GM18861 (cell line): ENCODE measurements at regions not wholly inside any gene's neighbourhood (a gene's known extent, or its start where the extent isn't known, plus 50 kb on each side); places are given as distances from the start of the nearest gene placed in this dataset.

Source experiments
- ATAC-seq: cut with Tn5 transposase; IDR thresholded peaks from one replicate; pipeline ENCODE4 v1.9.1; 2021; ENCODE audit not compliant: unreplicated experiment

DNA sequence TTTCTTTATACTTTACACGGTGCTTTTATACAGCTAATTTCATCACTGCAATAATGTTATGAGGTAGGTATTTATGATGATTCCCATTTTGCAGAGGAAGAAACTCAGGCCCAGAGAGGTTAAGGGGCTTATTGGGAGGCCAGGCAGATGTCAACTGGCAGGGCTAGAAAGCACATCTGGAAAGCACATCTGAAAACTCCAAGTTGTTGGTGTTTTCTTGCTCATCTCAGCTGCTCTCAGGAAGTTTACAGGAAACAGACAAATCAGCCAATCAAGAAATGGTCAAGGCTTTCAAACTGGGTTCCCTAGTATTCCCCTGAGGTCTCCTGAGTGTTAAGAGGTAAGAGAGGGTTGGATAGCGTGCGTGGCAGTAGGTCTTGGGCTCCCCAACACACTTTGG is 124.1 kb upstream of the MED13L start:
- ATAC-seq, result no peak

DNA sequence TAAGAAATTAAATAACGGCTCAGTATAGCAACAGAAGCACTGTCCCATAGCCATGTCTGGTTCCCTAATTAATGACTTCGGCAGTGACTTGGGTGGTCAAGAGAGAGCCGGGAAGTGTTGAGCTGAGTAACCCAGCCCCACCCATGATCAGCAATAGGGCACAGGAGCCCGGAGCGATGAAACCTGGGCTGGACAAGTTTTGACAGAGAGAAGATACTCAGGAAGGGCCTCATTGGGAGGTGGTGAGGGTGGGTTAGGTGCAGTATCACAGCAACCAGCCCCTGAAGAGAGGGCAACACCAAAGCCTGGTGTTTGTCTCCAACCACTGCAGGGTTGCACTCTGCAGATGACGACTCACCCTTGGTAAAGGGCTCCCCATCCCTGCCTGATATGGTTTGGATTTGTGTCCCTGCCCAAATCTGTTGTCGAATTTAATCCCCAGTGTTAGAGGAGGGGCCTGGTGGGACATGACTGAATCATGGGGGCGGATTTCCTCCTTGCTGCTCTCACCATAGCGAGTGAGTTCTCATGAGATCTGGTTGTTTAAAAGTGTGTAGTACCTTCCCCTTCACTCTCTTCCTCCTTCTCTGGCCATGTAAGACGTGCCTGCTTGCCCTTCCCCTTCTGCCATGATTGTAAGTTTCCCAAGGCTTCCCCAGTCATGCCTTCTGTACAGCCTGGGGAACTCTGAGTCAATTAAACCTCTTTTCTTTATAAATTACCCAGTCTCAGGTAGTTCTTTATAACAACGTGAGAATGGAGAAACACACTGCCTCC is 124.9 kb upstream of the MED13L start:
- ATAC-seq, result no peak

DNA sequence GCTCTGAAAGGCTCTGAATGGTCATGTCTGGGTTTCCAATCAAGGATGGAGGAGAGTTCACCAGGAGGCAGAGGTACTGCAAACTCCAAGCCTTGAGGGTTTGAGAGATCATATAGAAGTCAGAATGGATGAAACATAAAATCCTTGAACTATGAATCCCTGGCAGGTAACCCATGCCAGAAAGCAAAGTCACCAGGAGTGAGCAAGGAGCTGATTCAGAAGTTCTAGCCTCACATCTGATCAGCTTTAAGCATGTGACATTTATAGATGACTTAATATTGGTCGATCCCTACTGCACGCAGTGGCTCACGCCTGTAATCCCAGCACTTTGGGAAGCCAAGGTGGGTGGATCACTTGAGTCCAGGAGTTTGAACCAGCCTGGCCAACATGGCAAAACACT is 126.1 kb upstream of the MED13L start:
- ATAC-seq, result no peak

DNA sequence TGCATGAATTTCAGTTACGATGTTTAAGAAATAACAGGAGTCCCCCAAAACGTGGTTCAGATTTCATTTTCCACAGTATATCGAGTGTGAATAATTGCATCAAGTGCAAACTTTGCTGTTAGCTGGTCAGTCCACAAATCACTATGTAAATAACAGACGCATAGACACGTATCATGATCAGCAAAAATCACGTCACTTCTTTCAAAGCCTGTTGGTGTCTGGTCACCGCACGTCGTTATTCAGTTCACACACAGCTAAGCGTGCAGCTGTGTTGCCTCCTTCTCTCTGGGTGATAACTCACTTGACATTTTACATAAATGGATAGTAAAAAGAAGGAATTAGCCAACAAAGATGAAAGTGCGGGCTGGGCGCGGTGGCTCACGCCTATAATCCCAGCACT is 126.8 kb upstream of the MED13L start:
- ATAC-seq, result no peak

- no peak for ATAC-seq
Measured at GRCh38 chr12:116404913-116405611, 127.6 kb upstream of the MED13L start.

DNA sequence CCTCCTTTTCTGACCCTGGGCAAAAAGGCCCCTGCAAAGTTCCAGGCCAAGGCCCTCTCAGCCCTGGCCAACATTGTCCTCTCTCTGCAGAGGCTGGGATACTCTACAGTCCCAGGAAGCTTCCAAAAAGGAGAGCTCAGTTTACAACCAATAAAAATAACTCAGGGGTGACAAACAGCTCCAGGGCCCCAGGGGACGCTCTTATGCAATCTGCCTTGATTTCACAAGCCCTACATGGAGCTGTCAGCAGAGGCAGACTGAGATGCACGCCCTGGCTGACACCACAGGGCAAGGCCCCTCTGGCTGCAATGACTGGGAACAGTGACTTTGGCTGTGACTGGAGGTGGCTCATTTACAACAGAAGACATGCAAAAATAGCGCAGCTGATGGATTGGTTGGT is 129.0 kb upstream of the MED13L start:
- no peak for ATAC-seq

DNA sequence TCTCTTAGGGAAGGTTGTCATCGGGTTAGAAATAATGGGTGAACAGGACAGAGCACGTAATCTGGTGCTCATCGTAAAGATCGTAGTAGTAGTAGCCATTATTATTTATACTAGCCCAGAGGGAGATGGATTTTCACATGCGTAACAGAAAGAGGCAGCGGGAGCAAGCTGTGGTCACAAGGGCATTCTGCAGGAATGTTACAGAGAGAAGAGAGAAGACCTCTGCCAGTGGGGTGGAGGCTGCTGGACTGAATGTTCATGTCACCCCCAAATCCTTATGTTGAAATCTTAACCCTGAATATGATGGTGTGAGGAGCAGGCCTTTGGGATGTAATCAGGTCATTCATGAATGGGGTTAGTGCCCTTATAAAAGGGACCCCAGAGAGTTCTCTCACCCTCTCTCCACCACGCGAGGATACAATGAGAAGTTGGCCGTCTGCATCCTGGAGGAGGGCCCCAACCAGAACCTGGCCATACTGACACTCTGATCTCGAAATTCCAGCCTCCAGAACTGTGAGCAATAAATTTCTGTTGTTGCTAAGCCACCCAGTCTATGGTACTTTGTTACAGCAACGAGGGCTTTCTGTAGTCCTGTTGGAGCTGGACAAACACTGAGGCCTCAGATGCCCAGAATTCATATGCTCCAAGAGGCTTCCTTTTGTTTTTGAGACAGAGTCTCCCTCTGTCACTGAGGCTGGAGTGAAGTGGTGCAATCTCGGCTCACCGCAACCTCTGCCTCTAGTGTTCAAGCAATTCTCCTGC is 131.2 kb upstream of the MED13L start:
- ATAC-seq, result no peak

- no peak for ATAC-seq
Measured at GRCh38 chr12:116411977-116412376, 134.5 kb upstream of the MED13L start.

GRCh38 chr12:116414891-116415290 is 137.4 kb upstream of the MED13L start:
- ATAC-seq, result no peak

- no peak for ATAC-seq
Measured at GRCh38 chr12:116415408-116416108, 138.1 kb upstream of the MED13L start.

GRCh38 chr12:116416166-116416565 is 138.7 kb upstream of the MED13L start:
- ATAC-seq, result no peak

DNA sequence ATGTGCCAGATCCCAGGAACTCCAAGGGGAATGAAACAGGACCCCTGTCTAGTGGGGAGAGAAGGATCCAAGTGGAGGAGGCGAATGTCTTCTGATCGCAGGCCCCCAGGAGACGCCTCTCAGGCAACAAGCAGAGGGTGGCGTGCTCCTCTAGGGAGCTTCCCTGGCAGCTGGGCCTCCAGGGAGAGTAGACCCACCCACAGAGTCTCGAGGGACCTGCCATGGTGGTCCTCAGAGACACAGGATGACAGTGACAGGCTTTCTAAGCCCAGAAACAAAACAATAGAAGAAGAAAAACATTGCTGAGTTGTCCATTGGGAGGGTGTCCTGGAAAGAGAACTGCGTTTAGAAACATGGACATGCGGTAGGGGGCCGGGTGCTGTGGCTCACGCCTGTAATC is 140.6 kb upstream of the MAP1LC3B2 start:
- ATAC-seq, result no peak

GRCh38 chr12:116420227-116420880 is 138.8 kb upstream of the MAP1LC3B2 start:
- no peak for ATAC-seq

- ATAC-seq, result no peak
Measured at GRCh38 chr12:116421785-116422538, 137.2 kb upstream of the MAP1LC3B2 start.

DNA sequence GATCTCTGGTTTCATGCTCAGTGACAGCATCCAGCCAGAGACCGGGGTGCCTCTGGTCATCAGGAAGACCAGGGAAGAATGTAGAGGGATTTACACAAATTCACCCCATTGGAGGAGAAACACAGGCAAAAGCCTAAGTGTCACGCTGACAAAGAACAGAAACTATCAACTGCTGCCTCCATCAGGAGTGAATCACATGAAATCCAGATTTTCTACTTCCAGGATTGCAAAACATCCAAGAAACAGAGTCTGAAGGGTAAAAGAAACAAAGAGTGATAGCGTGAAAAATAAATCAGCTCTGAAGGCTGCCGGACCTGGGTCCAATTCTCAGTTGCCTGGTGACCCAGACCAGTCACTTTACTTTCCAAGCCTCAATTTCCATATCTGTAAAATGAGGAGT is 136.1 kb upstream of the MAP1LC3B2 start:
- ATAC-seq, result no peak

- no peak for ATAC-seq
Measured at GRCh38 chr12:116425256-116426193, 133.7 kb upstream of the MAP1LC3B2 start.

DNA sequence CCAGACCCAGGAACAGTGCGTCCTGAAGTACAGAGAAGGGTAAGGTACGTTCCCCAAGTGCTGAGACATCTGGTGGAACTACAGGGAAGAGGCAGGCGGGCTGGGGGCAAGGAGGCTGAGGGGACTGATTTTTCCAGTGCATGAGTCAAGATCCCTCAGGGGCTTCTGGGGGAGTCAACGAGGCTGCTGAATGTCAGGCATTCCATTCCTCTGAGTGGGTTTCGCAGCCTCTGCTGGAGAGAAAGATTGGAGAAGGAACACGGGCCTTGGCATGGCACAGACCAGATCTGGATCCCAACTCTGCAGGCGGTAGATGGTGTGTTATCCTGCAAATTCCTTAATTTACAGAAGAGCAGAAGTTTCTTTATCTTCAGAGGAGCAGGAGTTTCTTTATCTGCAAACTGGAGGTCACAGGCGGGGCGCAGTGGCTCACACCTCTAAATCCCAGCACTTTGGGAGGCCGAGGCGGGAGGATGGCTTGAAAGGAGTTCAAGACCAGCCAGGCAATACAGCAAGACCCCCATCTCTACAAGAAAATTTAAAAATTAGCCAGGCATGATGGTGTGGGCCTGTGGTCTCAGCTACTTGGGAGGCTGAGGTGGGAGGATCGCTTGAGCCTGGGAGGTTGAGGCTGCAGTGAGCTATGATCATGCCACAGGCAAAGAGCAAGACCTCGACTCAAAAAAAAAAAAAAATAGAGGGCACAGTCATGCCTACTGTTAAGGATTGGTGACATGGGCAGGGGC is 132.6 kb upstream of the MAP1LC3B2 start:
- ATAC-seq, result no peak

GRCh38 chr12:116427200-116427930 is 131.8 kb upstream of the MAP1LC3B2 start:
- no peak for ATAC-seq
